OCI-LY3 (cell line): ENCODE measurements at regions not wholly inside any gene's neighbourhood (a gene's known extent, or its start where the extent isn't known, plus 50 kb on each side); places are given as distances from the start of the nearest gene placed in this dataset.

Source experiments
- H2AFZ ChIP-seq: fragments of 200-600, 300-600 bp; shearing (Covaris generic); 2 replicates; pipeline ENCODE4 v1.6.0; 2014; ENCODE audit warnings: antibody characterized with exemption, low read depth, low read length
- H3K27ac ChIP-seq: fragments of 200-600, 300-600 bp; sonication (generic); 2 replicates; pipeline ENCODE4 v1.5.1; 2014; ENCODE audit warnings: mild to moderate bottlenecking, low read length, moderate library complexity, mixed read lengths
- H3K27me3 ChIP-seq: fragments of 200-600, 300-600 bp; sonication (generic); 2 replicates; pipeline ENCODE4 v1.6.1; 2014; ENCODE audit warnings: low read depth, low read length, mixed read lengths
- H3K36me3 ChIP-seq: fragments of 200-600, 300-600 bp; sonication (generic); replicated peaks from 2 replicates; pipeline ENCODE3; 2014; ENCODE audit warnings: low read depth, low read length, mixed read lengths
- H3K4me1 ChIP-seq: fragments of 300-600, 200-600 bp; sonication (generic); 2 replicates; pipeline ENCODE4 v1.6.1; 2014; ENCODE audit warnings: low read length, mixed read lengths
- H3K4me2 ChIP-seq: fragments of 200-600, 300-600 bp; sonication (generic); 2 replicates; pipeline ENCODE4 v1.6.1; 2014; ENCODE audit warnings: low read length, mixed read lengths
- H3K4me3 ChIP-seq: fragments of 300-600, 200-600 bp; sonication (generic); 2 replicates; pipeline ENCODE4 v1.5.1; 2014; ENCODE audit warnings: antibody characterized with exemption, mild to moderate bottlenecking, low read length, moderate library complexity
- H3K79me2 ChIP-seq: fragments of 300-600, 200-600 bp; shearing (Covaris generic); 2 replicates; pipeline ENCODE4 v1.6.1; 2014; ENCODE audit warnings: mild to moderate bottlenecking, low read length, mixed read lengths
- H3K9ac ChIP-seq: fragments of 300-600, 200-600 bp; shearing (Covaris generic); 2 replicates; pipeline ENCODE4 v1.6.0; 2014; ENCODE audit warnings: mild to moderate bottlenecking, low read length, moderate library complexity
- H3K9me3 ChIP-seq: fragments of 200-600, 300-600 bp; shearing (Covaris generic); 2 replicates; pipeline ENCODE4 v1.6.1; 2014; ENCODE audit warnings: low read length, mixed read lengths; ENCODE audit not compliant: insufficient read depth
- H4K20me1 ChIP-seq: fragments of 200-600, 300-600 bp; sonication (generic); 2 replicates; pipeline ENCODE4 v1.6.1; 2016; ENCODE audit warnings: low read length, mixed read lengths; ENCODE audit not compliant: insufficient read depth
- EZH2phosphoT487 ChIP-seq: fragments of 200-600 bp; shearing (Covaris generic); IDR thresholded peaks from 2 replicates; pipeline ENCODE4 v1.6.1; 2018; ENCODE audit warnings: antibody characterized with exemption, mixed run types, low read depth
- TF ChIP-seq, protein P1 (sequence below): fragments of 200-600, 300-600 bp; sonication (generic); IDR thresholded peaks from 2 replicates; pipeline ENCODE4 v1.5.1; 2014; ENCODE audit warnings: antibody characterized with exemption, low read length, low read depth

DNA sequence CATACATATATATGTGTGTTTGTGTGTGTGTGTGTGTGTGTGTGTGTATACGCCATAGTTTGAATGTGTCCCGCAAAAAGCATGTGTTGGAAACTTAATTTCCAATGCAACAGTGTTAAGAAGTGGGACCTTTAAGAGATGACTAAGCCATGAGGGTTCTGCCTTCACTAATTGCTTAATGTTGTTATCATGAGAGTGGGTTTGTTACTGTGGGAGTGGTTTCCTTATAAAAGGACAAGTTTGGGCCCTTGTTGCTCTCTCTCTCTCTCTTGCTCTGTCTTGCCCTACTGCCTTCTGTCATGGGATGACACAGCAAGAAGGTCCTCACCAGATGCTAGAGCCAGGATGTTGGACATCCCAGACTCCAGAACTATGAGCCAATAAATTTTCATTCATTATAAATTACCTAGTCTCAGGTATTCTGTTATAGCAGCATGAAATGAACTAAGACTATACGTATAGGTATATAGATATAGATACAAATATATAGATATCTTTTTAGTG, 103.8 kb upstream of the ZC3H11B start:
- no peaks in the 10 kb centered on the region for H3K9me3 ChIP-seq
- H3K4me1 ChIP-seq: peaks cover 5% of the 10 kb centered on the region; the same call in 1 of the 2 replicates
- no peak for TF ChIP-seq EZH2phosphoT487
- TF ChIP-seq, protein P1, sequence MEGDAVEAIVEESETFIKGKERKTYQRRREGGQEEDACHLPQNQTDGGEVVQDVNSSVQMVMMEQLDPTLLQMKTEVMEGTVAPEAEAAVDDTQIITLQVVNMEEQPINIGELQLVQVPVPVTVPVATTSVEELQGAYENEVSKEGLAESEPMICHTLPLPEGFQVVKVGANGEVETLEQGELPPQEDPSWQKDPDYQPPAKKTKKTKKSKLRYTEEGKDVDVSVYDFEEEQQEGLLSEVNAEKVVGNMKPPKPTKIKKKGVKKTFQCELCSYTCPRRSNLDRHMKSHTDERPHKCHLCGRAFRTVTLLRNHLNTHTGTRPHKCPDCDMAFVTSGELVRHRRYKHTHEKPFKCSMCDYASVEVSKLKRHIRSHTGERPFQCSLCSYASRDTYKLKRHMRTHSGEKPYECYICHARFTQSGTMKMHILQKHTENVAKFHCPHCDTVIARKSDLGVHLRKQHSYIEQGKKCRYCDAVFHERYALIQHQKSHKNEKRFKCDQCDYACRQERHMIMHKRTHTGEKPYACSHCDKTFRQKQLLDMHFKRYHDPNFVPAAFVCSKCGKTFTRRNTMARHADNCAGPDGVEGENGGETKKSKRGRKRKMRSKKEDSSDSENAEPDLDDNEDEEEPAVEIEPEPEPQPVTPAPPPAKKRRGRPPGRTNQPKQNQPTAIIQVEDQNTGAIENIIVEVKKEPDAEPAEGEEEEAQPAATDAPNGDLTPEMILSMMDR: no peak
- H3K9ac ChIP-seq: no peak overlapping the region
- no peak overlapping the region for H2AFZ ChIP-seq
- no peaks in the 10 kb centered on the region for H3K79me2 ChIP-seq
- H3K27me3 ChIP-seq: no peaks in the 10 kb centered on the region
- no peak overlapping the region for H3K27ac ChIP-seq
- no peaks in the 10 kb centered on the region for H4K20me1 ChIP-seq
- H3K4me2 ChIP-seq: no peak overlapping the region
- H3K36me3 ChIP-seq: no peaks in the 10 kb centered on the region
- H3K4me3 ChIP-seq: no peak overlapping the region

DNA sequence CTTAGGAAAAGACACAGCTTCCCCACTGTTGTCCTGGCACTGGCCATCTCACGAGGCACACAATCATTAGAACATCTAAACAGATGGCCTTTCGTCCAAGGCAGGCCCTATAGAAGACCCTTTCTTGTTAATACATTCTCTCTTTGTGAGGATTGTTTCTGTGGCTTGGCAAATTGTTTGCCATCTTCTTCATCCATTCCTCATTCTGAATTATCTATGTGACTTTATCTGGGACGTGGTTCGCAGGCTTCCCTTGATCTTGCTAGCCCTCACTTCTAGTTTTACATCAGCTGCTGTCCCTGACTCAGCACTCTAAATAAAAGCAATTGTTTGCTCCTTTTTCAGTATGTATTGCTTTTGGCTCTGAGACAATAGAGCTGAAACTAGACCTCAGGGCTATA, 101.1 kb upstream of the ZC3H11B start:
- no peaks in the 10 kb centered on the region for H3K79me2 ChIP-seq
- H3K4me3 ChIP-seq: no peak overlapping the region
- H3K4me2 ChIP-seq: no peak overlapping the region
- peaks cover 10% of the 10 kb centered on the region for H3K27me3 ChIP-seq
- no peak overlapping the region for H3K27ac ChIP-seq
- no peak overlapping the region for H3K9ac ChIP-seq
- H2AFZ ChIP-seq: no peak overlapping the region
- H3K4me1 ChIP-seq: peaks cover 5% of the 10 kb centered on the region; the same call in 1 of the 2 replicates
- TF ChIP-seq EZH2phosphoT487: no peak
- no peaks in the 10 kb centered on the region for H3K36me3 ChIP-seq
- no peaks in the 10 kb centered on the region for H4K20me1 ChIP-seq
- no peaks in the 10 kb centered on the region for H3K9me3 ChIP-seq

DNA sequence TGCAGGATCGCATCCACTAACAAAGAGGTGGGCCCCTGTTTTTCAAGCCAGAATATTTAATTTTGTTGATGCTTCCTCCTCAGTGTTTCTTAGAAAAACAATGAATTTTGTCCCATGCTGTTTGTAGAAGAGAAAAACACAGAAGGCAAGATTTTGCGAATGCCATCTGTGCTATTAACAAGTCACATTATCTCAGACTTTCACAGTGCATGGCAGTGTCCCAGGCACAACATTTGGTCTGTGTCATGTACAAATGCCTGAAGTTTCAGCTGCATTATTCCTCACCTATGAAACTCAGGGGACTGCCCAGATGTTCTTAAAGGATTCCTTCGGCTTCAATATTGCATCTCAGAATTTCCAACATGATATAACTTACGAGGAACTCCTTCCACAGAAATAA, 99.6 kb upstream of the ZC3H11B start:
- H3K4me1 ChIP-seq: peaks cover 5% of the 10 kb centered on the region; the same call in 1 of the 2 replicates
- TF ChIP-seq EZH2phosphoT487: no peak
- TF ChIP-seq, protein P1: no peak
- no peaks in the 10 kb centered on the region for H3K9me3 ChIP-seq
- H3K36me3 ChIP-seq: no peaks in the 10 kb centered on the region
- no peak overlapping the region for H2AFZ ChIP-seq
- peaks cover 10% of the 10 kb centered on the region for H3K27me3 ChIP-seq
- no peak overlapping the region for H3K27ac ChIP-seq
- H3K4me2 ChIP-seq: no peak overlapping the region
- no peaks in the 10 kb centered on the region for H3K79me2 ChIP-seq
- no peaks in the 10 kb centered on the region for H4K20me1 ChIP-seq
- no peak overlapping the region for H3K4me3 ChIP-seq
- H3K9ac ChIP-seq: no peak overlapping the region

DNA sequence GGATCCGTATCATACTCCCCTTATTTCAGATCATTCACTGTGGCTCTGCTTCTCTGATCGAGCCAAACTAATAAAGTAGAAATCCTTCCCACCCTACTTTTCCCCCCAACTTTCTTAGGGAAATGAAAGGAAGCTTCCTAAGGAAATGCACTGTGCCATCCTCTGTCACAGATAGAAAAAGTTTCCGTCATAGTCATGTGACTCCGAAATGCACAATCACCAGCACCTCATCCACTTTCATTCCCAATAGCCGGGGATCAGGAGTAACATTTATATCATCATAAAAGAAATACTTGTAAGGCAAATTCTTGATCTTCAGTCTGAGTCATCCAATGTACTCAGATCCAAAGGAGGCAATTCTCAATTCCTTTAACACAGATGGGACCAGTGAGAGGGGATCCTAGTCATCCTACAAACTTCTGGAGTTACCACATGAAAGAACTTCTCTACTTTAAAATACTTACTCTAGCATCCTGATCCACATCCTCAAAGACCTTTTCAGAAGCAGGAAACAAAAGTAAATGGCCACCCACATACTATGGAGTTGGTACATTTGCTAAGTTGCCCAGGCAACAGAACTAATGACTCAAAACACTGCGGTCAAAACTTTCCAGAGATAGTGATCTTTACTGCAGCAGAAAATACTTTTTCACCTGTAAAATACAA, 97.8 kb upstream of the ZC3H11B start:
- Histone ChIP-seq H3K36me3 (no peaks in the 10 kb centered on the region), H3K9ac (no peak overlapping the region), H3K27ac (no peak overlapping the region), H3K4me1 (peaks cover 1% of the 10 kb centered on the region; the same call in 1 of the 2 replicates), H3K4me3 (no peak overlapping the region), H2AFZ (no peak overlapping the region), H3K27me3 (peaks cover 10% of the 10 kb centered on the region), H3K4me2 (no peak overlapping the region), H4K20me1 (no peaks in the 10 kb centered on the region), H3K79me2 (no peaks in the 10 kb centered on the region), H3K9me3 (no peaks in the 10 kb centered on the region)
- TF ChIP-seq, protein P1: no peak
- TF ChIP-seq EZH2phosphoT487: no peak
